ENCODE measurements at regions not wholly inside any gene's neighbourhood (a gene's known extent, or its start where the extent isn't known, plus 50 kb on each side); places are given as distances from the start of the nearest gene placed in this dataset.

GRCh38 chr18:25647404-25647803, 295.4 kb upstream of the ZNF521 start:
- Histone ChIP-seq H3K27me3 (no peaks in the 10 kb centered on the region), H3K36me3 (no peaks in the 10 kb centered on the region), H3K4me3 (no peak overlapping the region), H3K27ac (no peak overlapping the region), H3K9me3 (no peaks in the 10 kb centered on the region), H3K4me1 (no peaks in the 10 kb centered on the region)
- TF ChIP-seq CTCF (IDR thresholded peaks at IDR 0.05) (no peak), POLR2A (IDR thresholded peaks at IDR 0.05) (no peak)
- intact Hi-C loops (cut with DNase I; ENCODE audit: low total_unique reads) = no loop called here
- DNase-seq = no peak

- no peaks in the 10 kb centered on the region for H3K27me3 ChIP-seq
- H3K36me3 ChIP-seq = no peaks in the 10 kb centered on the region
- no peak overlapping the region for H3K4me3 ChIP-seq
- H3K9me3 ChIP-seq = no peaks in the 10 kb centered on the region
- H3K27ac ChIP-seq = no peak overlapping the region
- no peak for DNase-seq
- TF ChIP-seq CTCF (IDR thresholded peaks at IDR 0.05) = no peak
- TF ChIP-seq POLR2A (IDR thresholded peaks at IDR 0.05) = no peak
- intact Hi-C loops (cut with DNase I; ENCODE audit: low total_unique reads) = no loop called here
- no peaks in the 10 kb centered on the region for H3K4me1 ChIP-seq
Measured at GRCh38 chr18:25646971-25647370, 295.0 kb upstream of the ZNF521 start.

- DNase-seq = no peak
- Histone ChIP-seq H3K4me3 (no peak overlapping the region), H3K9me3 (no peaks in the 10 kb centered on the region), H3K4me1 (no peaks in the 10 kb centered on the region), H3K36me3 (no peaks in the 10 kb centered on the region), H3K27ac (no peak overlapping the region), H3K27me3 (no peaks in the 10 kb centered on the region)
- TF ChIP-seq CTCF (IDR thresholded peaks at IDR 0.05) = no peak
- TF ChIP-seq POLR2A (IDR thresholded peaks at IDR 0.05) = no peak
- intact Hi-C loops (cut with DNase I; ENCODE audit: low total_unique reads) = no loop called here
Measured at GRCh38 chr18:25639596-25639995, 287.6 kb upstream of the ZNF521 start.

- DNase-seq = no peak
- H3K9me3 ChIP-seq = no peaks in the 10 kb centered on the region
- H3K27me3 ChIP-seq = no peaks in the 10 kb centered on the region
- intact Hi-C loops (cut with DNase I; ENCODE audit: low total_unique reads) = no loop called here
- H3K4me1 ChIP-seq = no peaks in the 10 kb centered on the region
- TF ChIP-seq POLR2A (IDR thresholded peaks at IDR 0.05) = no peak
- no peaks in the 10 kb centered on the region for H3K36me3 ChIP-seq
- no peak overlapping the region for H3K27ac ChIP-seq
- no peak overlapping the region for H3K4me3 ChIP-seq
Measured at GRCh38 chr18:25633563-25633962, 281.6 kb upstream of the ZNF521 start.

- H3K27me3 ChIP-seq = no peaks in the 10 kb centered on the region
- no peak overlapping the region for H3K4me3 ChIP-seq
- DNase-seq = no peak
- intact Hi-C loops (cut with DNase I; ENCODE audit: low total_unique reads) = no loop called here
- no peak overlapping the region for H3K27ac ChIP-seq
- peaks cover 0 to 4% of the 10 kb centered on the region in 2 donors for H3K9me3 ChIP-seq
- H3K4me1 ChIP-seq = no peaks in the 10 kb centered on the region
- TF ChIP-seq POLR2A (IDR thresholded peaks at IDR 0.05) (no peak), CTCF (IDR thresholded peaks at IDR 0.05) (no peak)
- no peaks in the 10 kb centered on the region for H3K36me3 ChIP-seq
Measured at GRCh38 chr18:25630682-25631081, 278.7 kb upstream of the ZNF521 start.

- no peaks in the 10 kb centered on the region for H3K36me3 ChIP-seq
- no peak for DNase-seq
- H3K27me3 ChIP-seq = no peaks in the 10 kb centered on the region
- H3K4me1 ChIP-seq = no peaks in the 10 kb centered on the region
- H3K27ac ChIP-seq = no peak overlapping the region
- H3K4me3 ChIP-seq = no peak overlapping the region
- intact Hi-C loops (cut with DNase I; ENCODE audit: low total_unique reads) = no loop called here
- peaks cover 0 to 2% of the 10 kb centered on the region in 2 donors for H3K9me3 ChIP-seq
- no peak for TF ChIP-seq CTCF (IDR thresholded peaks at IDR 0.05)
- TF ChIP-seq POLR2A (IDR thresholded peaks at IDR 0.05) = no peak
Measured at GRCh38 chr18:25621682-25622081, 269.7 kb upstream of the ZNF521 start.

Measured in uterus (tissue), 3 donors.